ENCODE measurements at regions not wholly inside any gene's neighbourhood (a gene's known extent, or its start where the extent isn't known, plus 50 kb on each side); places are given as distances from the start of the nearest gene placed in this dataset.

GRCh38 chr13:52936806-52937205, 88.4 kb upstream of the PCDH8 start:
- H3K9me3 ChIP-seq (ENCODE audit: insufficient read depth, low read length), result no peaks in the 10 kb centered on the region
- H3K27ac ChIP-seq (ENCODE audit: low read length), result no peak overlapping the region
- no peak overlapping the region for H2AFZ ChIP-seq (ENCODE audit: low read depth, low read length)
- no peak overlapping the region for H3K4me2 ChIP-seq (ENCODE audit: low read length)
- H3K79me2 ChIP-seq (ENCODE audit: low read length), result no peaks in the 10 kb centered on the region
- no peaks in the 10 kb centered on the region for H3K36me3 ChIP-seq (replicated peaks; ENCODE audit: low read depth, low read length)
- peaks cover 16% of the 10 kb centered on the region for H3K4me1 ChIP-seq (ENCODE audit: low read length)
- H3K27me3 ChIP-seq (ENCODE audit: low read depth, low read length), result no peaks in the 10 kb centered on the region
- no peak overlapping the region for H3K9ac ChIP-seq (ENCODE audit: low read length)
- no peaks in the 10 kb centered on the region for H4K20me1 ChIP-seq (ENCODE audit: insufficient read depth, low read length)
- H3K4me3 ChIP-seq (ENCODE audit: low read length), result no peak overlapping the region
- TF ChIP-seq, protein P1, sequence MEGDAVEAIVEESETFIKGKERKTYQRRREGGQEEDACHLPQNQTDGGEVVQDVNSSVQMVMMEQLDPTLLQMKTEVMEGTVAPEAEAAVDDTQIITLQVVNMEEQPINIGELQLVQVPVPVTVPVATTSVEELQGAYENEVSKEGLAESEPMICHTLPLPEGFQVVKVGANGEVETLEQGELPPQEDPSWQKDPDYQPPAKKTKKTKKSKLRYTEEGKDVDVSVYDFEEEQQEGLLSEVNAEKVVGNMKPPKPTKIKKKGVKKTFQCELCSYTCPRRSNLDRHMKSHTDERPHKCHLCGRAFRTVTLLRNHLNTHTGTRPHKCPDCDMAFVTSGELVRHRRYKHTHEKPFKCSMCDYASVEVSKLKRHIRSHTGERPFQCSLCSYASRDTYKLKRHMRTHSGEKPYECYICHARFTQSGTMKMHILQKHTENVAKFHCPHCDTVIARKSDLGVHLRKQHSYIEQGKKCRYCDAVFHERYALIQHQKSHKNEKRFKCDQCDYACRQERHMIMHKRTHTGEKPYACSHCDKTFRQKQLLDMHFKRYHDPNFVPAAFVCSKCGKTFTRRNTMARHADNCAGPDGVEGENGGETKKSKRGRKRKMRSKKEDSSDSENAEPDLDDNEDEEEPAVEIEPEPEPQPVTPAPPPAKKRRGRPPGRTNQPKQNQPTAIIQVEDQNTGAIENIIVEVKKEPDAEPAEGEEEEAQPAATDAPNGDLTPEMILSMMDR (IDR thresholded peaks at IDR 0.05; ENCODE audit: low read depth, low read length), result no peak
- no peak for TF ChIP-seq EZH2phosphoT487 (IDR thresholded peaks at IDR 0.05; ENCODE audit: low read depth)

- no peaks in the 10 kb centered on the region for H3K9me3 ChIP-seq (ENCODE audit: insufficient read depth, low read length)
- H3K27ac ChIP-seq (ENCODE audit: low read length), result no peak overlapping the region
- H3K9ac ChIP-seq (ENCODE audit: low read length), result no peak overlapping the region
- H3K4me2 ChIP-seq (ENCODE audit: low read length), result no peak overlapping the region
- no peaks in the 10 kb centered on the region for H4K20me1 ChIP-seq (ENCODE audit: insufficient read depth, low read length)
- no peaks in the 10 kb centered on the region for H3K27me3 ChIP-seq (ENCODE audit: low read depth, low read length)
- TF ChIP-seq, protein P1 (IDR thresholded peaks at IDR 0.05; ENCODE audit: low read depth, low read length), result no peak
- TF ChIP-seq EZH2phosphoT487 (IDR thresholded peaks at IDR 0.05; ENCODE audit: low read depth), result no peak
- H2AFZ ChIP-seq (ENCODE audit: low read depth, low read length), result no peak overlapping the region
- peaks cover 28% of the 10 kb centered on the region for H3K4me1 ChIP-seq (ENCODE audit: low read length)
- H3K79me2 ChIP-seq (ENCODE audit: low read length), result no peaks in the 10 kb centered on the region
- no peak overlapping the region for H3K4me3 ChIP-seq (ENCODE audit: low read length)
- no peaks in the 10 kb centered on the region for H3K36me3 ChIP-seq (replicated peaks; ENCODE audit: low read depth, low read length)
Measured at GRCh38 chr13:52934258-52934657, 85.8 kb upstream of the PCDH8 start.

- H3K27me3 ChIP-seq (ENCODE audit: low read depth, low read length), result no peaks in the 10 kb centered on the region
- H3K4me2 ChIP-seq (ENCODE audit: low read length), result no peak overlapping the region
- H4K20me1 ChIP-seq (ENCODE audit: insufficient read depth, low read length), result no peaks in the 10 kb centered on the region
- H3K36me3 ChIP-seq (replicated peaks; ENCODE audit: low read depth, low read length), result no peaks in the 10 kb centered on the region
- H3K4me1 ChIP-seq (ENCODE audit: low read length), result peaks cover 23% of the 10 kb centered on the region
- no peak overlapping the region for H3K4me3 ChIP-seq (ENCODE audit: low read length)
- H3K79me2 ChIP-seq (ENCODE audit: low read length), result no peaks in the 10 kb centered on the region
- H2AFZ ChIP-seq (ENCODE audit: low read depth, low read length), result no peak overlapping the region
- TF ChIP-seq EZH2phosphoT487 (IDR thresholded peaks at IDR 0.05; ENCODE audit: low read depth), result no peak
- TF ChIP-seq, protein P1 (IDR thresholded peaks at IDR 0.05; ENCODE audit: low read depth, low read length), result no peak
- H3K9ac ChIP-seq (ENCODE audit: low read length), result no peak overlapping the region
- H3K9me3 ChIP-seq (ENCODE audit: insufficient read depth, low read length), result no peaks in the 10 kb centered on the region
- no peak overlapping the region for H3K27ac ChIP-seq (ENCODE audit: low read length)
Measured at GRCh38 chr13:52933547-52934210, 85.2 kb upstream of the PCDH8 start.

DNA sequence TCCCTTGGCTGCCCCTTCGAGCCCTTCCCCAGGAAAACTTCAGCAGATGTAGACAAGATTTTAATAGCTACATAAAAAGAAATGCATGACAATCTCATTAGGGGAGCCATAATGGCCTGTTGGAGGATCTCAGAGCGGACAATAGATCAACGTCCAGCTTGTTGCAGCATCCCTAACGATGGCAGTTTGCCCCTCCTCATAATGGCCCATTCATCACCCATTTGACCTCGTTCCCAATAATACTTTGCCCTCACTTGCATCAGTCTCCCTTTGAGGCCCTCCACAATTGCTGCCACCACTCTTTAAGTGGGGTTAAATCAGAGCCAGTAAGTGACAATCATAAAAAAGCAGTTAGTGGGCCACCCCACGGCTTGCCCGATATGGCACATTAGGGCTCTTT, 84.7 kb upstream of the PCDH8 start:
- peaks cover 22% of the 10 kb centered on the region for H3K4me1 ChIP-seq (ENCODE audit: low read length)
- no peak overlapping the region for H3K9ac ChIP-seq (ENCODE audit: low read length)
- H3K4me2 ChIP-seq (ENCODE audit: low read length), result no peak overlapping the region
- no peaks in the 10 kb centered on the region for H3K27me3 ChIP-seq (ENCODE audit: low read depth, low read length)
- no peaks in the 10 kb centered on the region for H3K36me3 ChIP-seq (replicated peaks; ENCODE audit: low read depth, low read length)
- H3K27ac ChIP-seq (ENCODE audit: low read length), result no peak overlapping the region
- H2AFZ ChIP-seq (ENCODE audit: low read depth, low read length), result no peak overlapping the region
- H4K20me1 ChIP-seq (ENCODE audit: insufficient read depth, low read length), result no peaks in the 10 kb centered on the region
- TF ChIP-seq, protein P1 (IDR thresholded peaks at IDR 0.05; ENCODE audit: low read depth, low read length), result no peak
- no peak for TF ChIP-seq EZH2phosphoT487 (IDR thresholded peaks at IDR 0.05; ENCODE audit: low read depth)
- no peaks in the 10 kb centered on the region for H3K79me2 ChIP-seq (ENCODE audit: low read length)
- H3K9me3 ChIP-seq (ENCODE audit: insufficient read depth, low read length), result no peaks in the 10 kb centered on the region
- H3K4me3 ChIP-seq (ENCODE audit: low read length), result no peak overlapping the region

Data from OCI-LY3 (cell line).